Ishikawa (cell line): ENCODE measurements at regions not wholly inside any gene's neighbourhood (a gene's known extent, or its start where the extent isn't known, plus 50 kb on each side); places are given as distances from the start of the nearest gene placed in this dataset.
A peak's percentile ranks its signal among the peaks of the same experiment; 100 is the strongest.

Source experiments
- CEBPB ChIP-seq: IDR thresholded peaks from 2 replicates; pipeline ENCODE4 v1.6.1; 2012
- CREB1 ChIP-seq: IDR thresholded peaks from 2 replicates; pipeline ENCODE4 v1.6.1; 2012; ENCODE audit warnings: low read depth
- EGR1 ChIP-seq: IDR thresholded peaks from 2 replicates; pipeline ENCODE4 v1.6.1; 2012
- EP300 ChIP-seq: IDR thresholded peaks from 2 replicates; pipeline ENCODE4 v1.6.1; 2012; ENCODE audit warnings: borderline replicate concordance
- FOXM1 ChIP-seq: IDR thresholded peaks from 2 replicates; pipeline ENCODE4 v1.6.1; 2012; ENCODE audit warnings: low read depth, borderline replicate concordance
- MAX ChIP-seq: IDR thresholded peaks from 2 replicates; pipeline ENCODE4 v1.6.1; 2012
- NFIC ChIP-seq: IDR thresholded peaks from 2 replicates; pipeline ENCODE4 v1.6.1; 2012
- RAD21 ChIP-seq: IDR thresholded peaks from 2 replicates; pipeline ENCODE4 v1.6.1; 2012; ENCODE audit warnings: low read depth
- REST ChIP-seq: IDR thresholded peaks from 2 replicates; pipeline ENCODE4 v1.6.1; 2012; ENCODE audit warnings: low read depth, mild to moderate bottlenecking
- TAF1 ChIP-seq: IDR thresholded peaks from 2 replicates; pipeline ENCODE4 v1.6.1; 2012; ENCODE audit warnings: low read depth, mild to moderate bottlenecking
- TCF12 ChIP-seq: IDR thresholded peaks from 2 replicates; pipeline ENCODE4 v1.6.1; 2012; ENCODE audit warnings: low read depth
- TEAD4 ChIP-seq: IDR thresholded peaks from 2 replicates; pipeline ENCODE4 v1.6.1; 2012
- USF1 ChIP-seq: IDR thresholded peaks from 2 replicates; pipeline ENCODE4 v1.6.1; 2012
- YY1 ChIP-seq: IDR thresholded peaks from 2 replicates; pipeline ENCODE4 v1.6.1; 2012; ENCODE audit warnings: low read depth
- ZBTB7A ChIP-seq: IDR thresholded peaks from 2 replicates; pipeline ENCODE4 v1.6.1; 2012; ENCODE audit warnings: low read depth

- TF ChIP-seq EP300, result no peak
- TF ChIP-seq TEAD4, result no peak
- no peak for TF ChIP-seq FOXM1
- TF ChIP-seq CEBPB, result no peak
- no peak for TF ChIP-seq USF1
- no peak for TF ChIP-seq REST
- no peak for TF ChIP-seq YY1
- no peak for TF ChIP-seq RAD21
Observed at GRCh38 chr1:198977909-198978308, 339.1 kb downstream of the PTPRC start.

- TF ChIP-seq REST (no peak), TEAD4 (no peak), ZBTB7A (no peak), TAF1 (no peak), USF1 (no peak), FOXM1 (no peak), EGR1 (no peak)
Observed at GRCh38 chr1:198978523-198978922, 339.7 kb downstream of the PTPRC start.

- TF ChIP-seq EP300 (no peak), TAF1 (no peak), MAX (no peak), RAD21 (no peak), NFIC (no peak), USF1 (no peak)
Observed at GRCh38 chr1:198986036-198986435, 347.2 kb downstream of the PTPRC start.

GRCh38 chr1:198986442-198986841 is 347.6 kb downstream of the PTPRC start:
- TF ChIP-seq TEAD4, result no peak

GRCh38 chr1:199002661-199003060 is 363.8 kb downstream of the PTPRC start:
- 0 out of 2 replicates have a peak, but pooled peaks have one; percentile 10 for TF ChIP-seq CEBPB
- no peak for TF ChIP-seq ZBTB7A

GRCh38 chr1:199007423-199007822 is 368.6 kb downstream of the PTPRC start:
- TF ChIP-seq CREB1 (no peak), TCF12 (no peak), FOXM1 (no peak), ZBTB7A (no peak), EP300 (no peak), REST (no peak), USF1 (no peak), CEBPB (no peak), NFIC (no peak), EGR1 (no peak), TAF1 (no peak), MAX (no peak), RAD21 (no peak), TEAD4 (no peak), YY1 (no peak)
